GM18498 (cell line): ENCODE measurements at regions not wholly inside any gene's neighbourhood (a gene's known extent, or its start where the extent isn't known, plus 50 kb on each side); places are given as distances from the start of the nearest gene placed in this dataset.
"Not testable (repeated sequence)": the region's sequence is repeated elsewhere in the genome, so short reads cannot be mapped to it uniquely, and the experiment has no call there.

Experiments
- ATAC-seq: cut with Tn5 transposase; IDR thresholded peaks from one replicate; pipeline ENCODE4 v1.9.1; 2021; ENCODE audit warnings: mild to moderate bottlenecking, moderate library complexity; ENCODE audit not compliant: unreplicated experiment

GRCh38 chr6:150733726-150734125, 131.8 kb upstream of the MTHFD1L start:
- no peak for ATAC-seq

GRCh38 chr6:150734235-150734634, 131.3 kb upstream of the MTHFD1L start:
- no peak for ATAC-seq

GRCh38 chr6:150735341-150735851, 130.1 kb upstream of the MTHFD1L start:
- ATAC-seq: no peak

- ATAC-seq: no peak
These were observed 127.3 kb upstream of the MTHFD1L start for GRCh38 chr6:150738092-150738629.

- ATAC-seq: no peak
These were observed 125.7 kb upstream of the MTHFD1L start for GRCh38 chr6:150739711-150740349.

GRCh38 chr6:150740453-150740852, 125.0 kb upstream of the MTHFD1L start:
- no peak for ATAC-seq

- ATAC-seq: no peak
These were observed 123.8 kb upstream of the MTHFD1L start for GRCh38 chr6:150741633-150742200.

- no peak for ATAC-seq
These were observed 120.8 kb upstream of the MTHFD1L start for GRCh38 chr6:150744522-150745260.

- no peak for ATAC-seq
These were observed 119.6 kb upstream of the MTHFD1L start for GRCh38 chr6:150745896-150746295.

GRCh38 chr6:150747155-150747554, 118.3 kb upstream of the MTHFD1L start:
- ATAC-seq: no peak

GRCh38 chr6:150749091-150749670, 116.3 kb upstream of the MTHFD1L start:
- ATAC-seq: no peak

GRCh38 chr6:150751296-150751695, 114.2 kb upstream of the MTHFD1L start:
- ATAC-seq: no peak

GRCh38 chr6:150752409-150752808, 113.1 kb upstream of the MTHFD1L start:
- no peak for ATAC-seq

- no peak for ATAC-seq
These were observed 112.0 kb upstream of the MTHFD1L start for GRCh38 chr6:150753371-150754064.

GRCh38 chr6:150755042-150755441, 110.5 kb upstream of the MTHFD1L start:
- ATAC-seq: no peak

- no peak for ATAC-seq
These were observed 110.0 kb upstream of the MTHFD1L start for GRCh38 chr6:150755524-150755923.

GRCh38 chr6:150756173-150756572, 109.3 kb upstream of the MTHFD1L start:
- ATAC-seq: no peak

GRCh38 chr6:150757807-150758206, 107.7 kb upstream of the MTHFD1L start:
- not testable (repeated sequence) for ATAC-seq

- ATAC-seq: no peak
These were observed 106.0 kb upstream of the MTHFD1L start for GRCh38 chr6:150759483-150759882.

GRCh38 chr6:150761771-150762170, 103.7 kb upstream of the MTHFD1L start:
- no peak for ATAC-seq
